LNCAP (cell line): ENCODE measurements at regions not wholly inside any gene's neighbourhood (a gene's known extent, or its start where the extent isn't known, plus 50 kb on each side); places are given as distances from the start of the nearest gene placed in this dataset.

ENCODE experiments used
- CTCF ChIP-seq: fragments of 450-650 bp; IDR thresholded peaks from 2 replicates; pipeline ENCODE4 v1.5.1; 2017; ENCODE audit warnings: mild to moderate bottlenecking

GRCh38 chr5:125306741-125307140, 560.3 kb upstream of the ZNF608 start:
- TF ChIP-seq CTCF: no peak

GRCh38 chr5:125310749-125311148, 564.3 kb upstream of the ZNF608 start:
- no peak for TF ChIP-seq CTCF

GRCh38 chr5:125311743-125312142, 565.3 kb upstream of the ZNF608 start:
- TF ChIP-seq CTCF: no peak

- no peak for TF ChIP-seq CTCF
Observed at GRCh38 chr5:125313555-125313954, 567.1 kb upstream of the ZNF608 start.

GRCh38 chr5:125315306-125315705, 568.9 kb upstream of the ZNF608 start:
- TF ChIP-seq CTCF: no peak

- no peak for TF ChIP-seq CTCF
Observed at GRCh38 chr5:125316391-125316790, 570.0 kb upstream of the ZNF608 start.

- no peak for TF ChIP-seq CTCF
Observed at GRCh38 chr5:125316915-125317535, 570.6 kb upstream of the ZNF608 start.

- no peak for TF ChIP-seq CTCF
Observed at GRCh38 chr5:125317536-125317995, 571.1 kb upstream of the ZNF608 start.
